ENCODE measurements at regions not wholly inside any gene's neighbourhood (a gene's known extent, or its start where the extent isn't known, plus 50 kb on each side); places are given as distances from the start of the nearest gene placed in this dataset.

GRCh38 chr5:152221721-152222629 is 183.1 kb downstream of the NMUR2 start:
- no peak for TF ChIP-seq CTCF (IDR thresholded peaks at IDR 0.05; ENCODE audit: borderline replicate concordance, insufficient read depth, low read depth, low read length)
- no peak overlapping the region for H3K4me3 ChIP-seq (ENCODE audit: low read depth, low read length)

GRCh38 chr5:152218694-152219093 is 186.4 kb downstream of the NMUR2 start:
- no peak for TF ChIP-seq CTCF (IDR thresholded peaks at IDR 0.05; ENCODE audit: borderline replicate concordance, insufficient read depth, low read depth, low read length)
- no peak overlapping the region for H3K4me3 ChIP-seq (ENCODE audit: low read depth, low read length)

GRCh38 chr5:152205804-152206203 is 199.3 kb downstream of the NMUR2 start:
- TF ChIP-seq CTCF (IDR thresholded peaks at IDR 0.05; ENCODE audit: borderline replicate concordance, insufficient read depth, low read depth, low read length): no peak
- no peak overlapping the region for H3K4me3 ChIP-seq (ENCODE audit: low read depth, low read length)

- no peak overlapping the region for H3K4me3 ChIP-seq (ENCODE audit: low read depth, low read length)
- TF ChIP-seq CTCF (IDR thresholded peaks at IDR 0.05; ENCODE audit: borderline replicate concordance, insufficient read depth, low read depth, low read length): no peak
These were observed 202.8 kb downstream of the NMUR2 start for GRCh38 chr5:152202321-152202720.

GRCh38 chr5:152193391-152194107 is 211.5 kb downstream of the NMUR2 start:
- TF ChIP-seq CTCF (IDR thresholded peaks at IDR 0.05; ENCODE audit: borderline replicate concordance, insufficient read depth, low read depth, low read length): no peak

GRCh38 chr5:152188251-152188650 is 216.8 kb downstream of the NMUR2 start:
- no peak overlapping the region for H3K4me3 ChIP-seq (ENCODE audit: low read depth, low read length)
- no peak for TF ChIP-seq CTCF (IDR thresholded peaks at IDR 0.05; ENCODE audit: borderline replicate concordance, insufficient read depth, low read depth, low read length)

More at GRCh38 chr5:152193391-152194107, 211.5 kb downstream of the NMUR2 start:
- no peak overlapping the region for H3K4me3 ChIP-seq (ENCODE audit: low read depth, low read length)
